GM21717 (cell line): ENCODE measurements at regions not wholly inside any gene's neighbourhood (a gene's known extent, or its start where the extent isn't known, plus 50 kb on each side); places are given as distances from the start of the nearest gene placed in this dataset.
"Not testable (repeated sequence)": the region's sequence is repeated elsewhere in the genome, so short reads cannot be mapped to it uniquely, and the experiment has no call there.

Source experiments
- ATAC-seq: cut with Tn5 transposase; IDR thresholded peaks from one replicate; pipeline ENCODE4 v1.9.1; 2021; ENCODE audit warnings: mild to moderate bottlenecking, moderate library complexity; ENCODE audit not compliant: unreplicated experiment

- peak; percentile 58 for ATAC-seq
These were observed 52.7 kb upstream of the NCK2 start for GRCh38 chr2:105691947-105692390.

GRCh38 chr2:105690566-105690965 lies 54.1 kb upstream of the NCK2 start:
- no peak for ATAC-seq

- ATAC-seq, result no peak
These were observed 55.2 kb upstream of the NCK2 start for GRCh38 chr2:105689484-105689883.

- no peak for ATAC-seq
These were observed 55.8 kb upstream of the NCK2 start for GRCh38 chr2:105688946-105689345.

GRCh38 chr2:105686588-105686987 lies 58.1 kb upstream of the NCK2 start:
- ATAC-seq, result no peak

- no peak for ATAC-seq
These were observed 61.7 kb upstream of the NCK2 start for GRCh38 chr2:105683011-105683492.

- ATAC-seq, result no peak
These were observed 62.3 kb upstream of the NCK2 start for GRCh38 chr2:105682401-105682800.

- no peak for ATAC-seq
These were observed 62.8 kb upstream of the NCK2 start for GRCh38 chr2:105681927-105682326.

- no peak for ATAC-seq
These were observed 64.4 kb upstream of the NCK2 start for GRCh38 chr2:105680357-105680756.

GRCh38 chr2:105678346-105678745 lies 66.4 kb upstream of the NCK2 start:
- ATAC-seq, result no peak

GRCh38 chr2:105677901-105678300 lies 66.8 kb upstream of the NCK2 start:
- ATAC-seq, result no peak

- ATAC-seq, result no peak
These were observed 68.9 kb upstream of the NCK2 start for GRCh38 chr2:105675841-105676240.

GRCh38 chr2:105674859-105675541 lies 69.7 kb upstream of the NCK2 start:
- no peak for ATAC-seq

- ATAC-seq, result no peak
These were observed 70.3 kb upstream of the NCK2 start for GRCh38 chr2:105674401-105674800.

- ATAC-seq, result no peak
These were observed 73.6 kb upstream of the NCK2 start for GRCh38 chr2:105671156-105671555.

GRCh38 chr2:105669384-105669891 lies 75.3 kb upstream of the NCK2 start:
- ATAC-seq, result no peak

GRCh38 chr2:105665480-105665879 lies 79.2 kb upstream of the NCK2 start:
- ATAC-seq, result no peak

- ATAC-seq, result no peak
These were observed 84.2 kb upstream of the NCK2 start for GRCh38 chr2:105660489-105660888.

- ATAC-seq, result not testable (repeated sequence)
These were observed 88.7 kb upstream of the NCK2 start for GRCh38 chr2:105655723-105656606.

- ATAC-seq, result no peak
These were observed 89.5 kb upstream of the NCK2 start for GRCh38 chr2:105655244-105655643.

- ATAC-seq, result no peak
These were observed 90.2 kb upstream of the NCK2 start for GRCh38 chr2:105654474-105655004.

GRCh38 chr2:105653302-105653701 lies 91.4 kb upstream of the NCK2 start:
- no peak for ATAC-seq
